Ascending aorta (tissue), 2 donors: ENCODE measurements at regions not wholly inside any gene's neighbourhood (a gene's known extent, or its start where the extent isn't known, plus 50 kb on each side); places are given as distances from the start of the nearest gene placed in this dataset.

Source experiments
- DNase-seq, 2 donors: peaks; one replicate each; pipeline ENCODE4 v3.0.0-alpha.2; 2019; ENCODE audit warnings: low spot score in 2 of 2
- H3K27ac ChIP-seq, 2 donors: fragments of 200-600 bp; sonication (generic); one replicate each; pipeline ENCODE4 v1.5.1; 2016 to 2017; ENCODE audit warnings: mild to moderate bottlenecking in 1 of 2
- H3K27me3 ChIP-seq: fragments of 200-600 bp; sonication (generic); one replicate; pipeline ENCODE4 v1.5.1; 2017
- H3K36me3 ChIP-seq, 2 donors: fragments of 200-600 bp; sonication (generic); one replicate each; pipeline ENCODE4 v1.5.1; 2016
- H3K4me1 ChIP-seq, 2 donors: fragments of 200-600 bp; sonication (generic); one replicate each; pipeline ENCODE4 v1.5.1; 2016 to 2017; ENCODE audit warnings: mild to moderate bottlenecking in 1 of 2
- H3K4me3 ChIP-seq, 2 donors: fragments of 200-600 bp; sonication (generic); one replicate each; pipeline ENCODE4 v1.5.1; 2016 to 2017; ENCODE audit warnings: mild to moderate bottlenecking in 1 of 2
- H3K9me3 ChIP-seq, 2 donors: fragments of 200-600 bp; sonication (generic); one replicate each; pipeline ENCODE4 v1.5.1; 2016
- intact Hi-C: fragments of 100-400 bp; cut with DNase I; formaldehyde crosslinking; loops from one replicate; pipeline ENCODE4 v1.15.1; 2023
- TF ChIP-seq, protein P1 (sequence below), 3 experiments: fragments of 200-600 bp in 2 of 3; fragments of 450-650 bp in 1 of 3; sonication (generic) in 2 of 3; IDR thresholded peaks; one replicate each; pipeline ENCODE4 v1.5.1; 2016 to 2019; ENCODE audit warnings: antibody characterized with exemption in 3 of 3, mild to moderate bottlenecking in 1 of 3, moderate library complexity in 1 of 3

DNA sequence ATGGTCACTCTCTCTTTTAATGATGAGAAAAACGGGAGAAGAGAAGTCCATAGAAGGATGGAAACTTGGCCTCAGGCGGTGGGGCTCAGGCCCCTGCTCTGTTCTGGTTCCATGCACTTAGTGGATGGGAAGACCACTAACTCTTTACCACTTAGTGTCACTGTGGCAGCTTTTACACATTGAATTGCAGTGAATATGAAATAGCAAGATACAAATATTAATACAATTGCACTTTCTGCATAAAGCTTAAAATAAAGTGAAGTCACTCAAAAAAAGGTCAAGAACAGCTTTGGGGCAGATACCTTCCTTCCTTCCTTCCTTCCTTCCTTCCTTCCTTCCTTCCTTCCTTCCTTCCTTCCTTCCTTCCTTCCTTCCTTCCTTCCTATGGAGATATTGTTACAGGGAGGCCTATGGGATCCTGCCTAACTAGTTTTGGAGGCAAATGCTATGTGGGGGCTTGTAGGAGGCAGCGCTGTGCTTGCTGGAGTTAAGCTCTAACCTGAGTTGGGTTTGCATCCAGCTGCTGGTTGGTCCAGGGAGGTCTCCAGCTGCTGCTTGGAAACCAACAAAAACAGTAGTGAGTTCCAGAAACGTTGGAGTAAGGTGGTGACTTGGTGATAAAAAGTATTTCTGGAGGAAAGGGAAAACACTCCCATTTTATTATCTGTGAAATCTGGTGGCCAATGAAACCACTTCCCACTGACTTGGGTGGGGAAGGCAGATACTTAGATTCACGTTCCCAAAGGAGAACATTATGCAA lies 62.3 kb upstream of the NKX2-2 start:
- TF ChIP-seq, protein P1, sequence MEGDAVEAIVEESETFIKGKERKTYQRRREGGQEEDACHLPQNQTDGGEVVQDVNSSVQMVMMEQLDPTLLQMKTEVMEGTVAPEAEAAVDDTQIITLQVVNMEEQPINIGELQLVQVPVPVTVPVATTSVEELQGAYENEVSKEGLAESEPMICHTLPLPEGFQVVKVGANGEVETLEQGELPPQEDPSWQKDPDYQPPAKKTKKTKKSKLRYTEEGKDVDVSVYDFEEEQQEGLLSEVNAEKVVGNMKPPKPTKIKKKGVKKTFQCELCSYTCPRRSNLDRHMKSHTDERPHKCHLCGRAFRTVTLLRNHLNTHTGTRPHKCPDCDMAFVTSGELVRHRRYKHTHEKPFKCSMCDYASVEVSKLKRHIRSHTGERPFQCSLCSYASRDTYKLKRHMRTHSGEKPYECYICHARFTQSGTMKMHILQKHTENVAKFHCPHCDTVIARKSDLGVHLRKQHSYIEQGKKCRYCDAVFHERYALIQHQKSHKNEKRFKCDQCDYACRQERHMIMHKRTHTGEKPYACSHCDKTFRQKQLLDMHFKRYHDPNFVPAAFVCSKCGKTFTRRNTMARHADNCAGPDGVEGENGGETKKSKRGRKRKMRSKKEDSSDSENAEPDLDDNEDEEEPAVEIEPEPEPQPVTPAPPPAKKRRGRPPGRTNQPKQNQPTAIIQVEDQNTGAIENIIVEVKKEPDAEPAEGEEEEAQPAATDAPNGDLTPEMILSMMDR (IDR thresholded peaks at IDR 0.05): no peak

DNA sequence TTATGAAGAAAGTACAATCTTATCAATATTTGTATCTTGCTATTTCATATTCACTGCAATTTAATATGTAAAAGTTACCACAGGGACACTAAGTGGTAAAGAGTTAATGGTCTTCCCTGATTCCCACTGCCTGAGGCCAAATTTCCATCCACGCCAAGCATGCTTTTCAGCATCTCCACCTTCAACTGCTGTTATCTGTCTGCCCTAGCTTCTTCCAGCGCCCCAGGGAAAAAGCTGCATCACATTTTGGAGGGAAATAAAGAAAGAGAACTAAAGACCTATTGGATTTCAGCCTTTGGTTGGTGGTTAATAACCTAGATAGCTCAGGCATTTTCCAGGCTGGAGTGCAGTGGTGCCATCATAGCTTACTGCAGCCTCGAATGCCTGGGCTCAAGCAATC lies 61.3 kb upstream of the NKX2-2 start:
- Histone ChIP-seq H3K27me3 (no peaks in the 10 kb centered on the region), H3K36me3 (no peaks in the 10 kb centered on the region), H3K27ac (no peak overlapping the region), H3K4me1 (no peaks in the 10 kb centered on the region), H3K4me3 (no peak overlapping the region), H3K9me3 (no peaks in the 10 kb centered on the region)
- intact Hi-C loops: no loop called here
- TF ChIP-seq, protein P1 (IDR thresholded peaks at IDR 0.05): no peak
- no peak for DNase-seq

More for the DNA sequence above, 62.3 kb upstream of the NKX2-2 start:
- Histone ChIP-seq H3K9me3 (no peaks in the 10 kb centered on the region), H3K4me1 (no peaks in the 10 kb centered on the region), H3K4me3 (no peak overlapping the region), H3K27ac (no peak overlapping the region), H3K27me3 (no peaks in the 10 kb centered on the region), H3K36me3 (no peaks in the 10 kb centered on the region)
- DNase-seq: no peak
- intact Hi-C loops: no loop called here

DNA sequence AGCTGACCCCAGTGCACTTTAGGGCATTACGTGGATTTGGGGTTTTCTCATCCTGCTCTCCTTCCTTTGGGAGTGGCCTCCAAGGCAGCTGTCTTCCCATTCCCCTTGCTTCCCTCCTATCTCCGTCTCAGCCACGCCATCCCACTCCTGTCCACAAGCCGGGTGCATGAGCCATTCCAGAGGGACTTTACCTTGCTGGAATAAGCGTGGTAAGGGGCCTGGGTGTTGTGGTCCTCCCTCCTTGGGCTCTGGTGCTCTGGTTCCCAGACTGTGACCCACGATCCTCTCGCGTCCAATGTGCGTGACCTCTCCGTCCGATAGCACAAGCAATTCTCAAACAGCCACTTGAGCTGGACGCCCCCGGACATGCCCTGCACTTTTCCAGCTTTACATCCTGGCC lies 60.6 kb upstream of the NKX2-2 start:
- TF ChIP-seq, protein P1 (IDR thresholded peaks at IDR 0.05): no peak

DNA sequence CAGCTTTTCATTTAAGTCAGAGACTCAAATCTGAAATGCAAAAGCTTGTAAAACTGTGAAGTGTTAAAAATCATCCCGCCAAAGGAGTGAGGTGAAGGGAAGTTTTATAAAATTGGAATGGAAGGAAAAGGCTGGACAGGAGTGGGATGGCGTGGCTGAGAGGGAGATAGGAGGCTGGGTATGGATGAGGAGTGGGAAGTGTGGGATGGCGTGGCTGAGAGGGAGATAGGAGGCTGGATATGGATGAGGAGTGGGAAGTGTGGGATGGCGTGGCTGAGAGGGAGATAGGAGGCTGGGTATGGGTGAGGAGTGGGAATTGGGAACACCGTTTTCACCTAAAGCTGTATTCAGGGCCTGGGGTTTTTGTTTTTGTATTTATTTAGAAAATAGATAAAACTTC lies 59.4 kb upstream of the NKX2-2 start:
- H3K9me3 ChIP-seq: no peaks in the 10 kb centered on the region
- no peaks in the 10 kb centered on the region for H3K36me3 ChIP-seq
- intact Hi-C loops: loop anchor here (5.0 kb wide), 1 partner anchor 336 kb away; no protein-coding TSS in a partner anchor
- no peak overlapping the region for H3K27ac ChIP-seq
- DNase-seq: no peak
- H3K27me3 ChIP-seq: no peaks in the 10 kb centered on the region
- H3K4me3 ChIP-seq: no peak overlapping the region
- H3K4me1 ChIP-seq: no peaks in the 10 kb centered on the region
- TF ChIP-seq, protein P1 (IDR thresholded peaks at IDR 0.05): no peak

More for the DNA sequence above, 60.6 kb upstream of the NKX2-2 start:
- no peaks in the 10 kb centered on the region for H3K27me3 ChIP-seq
- peak in 1 of 2 donors; percentile 38 for DNase-seq
- no peaks in the 10 kb centered on the region for H3K4me1 ChIP-seq
- intact Hi-C loops: loop anchor here (5.0 kb wide), 1 partner anchor 337 kb away; no protein-coding TSS in a partner anchor
- H3K36me3 ChIP-seq: no peaks in the 10 kb centered on the region
- no peak overlapping the region for H3K4me3 ChIP-seq
- H3K9me3 ChIP-seq: no peaks in the 10 kb centered on the region
- no peak overlapping the region for H3K27ac ChIP-seq

DNA sequence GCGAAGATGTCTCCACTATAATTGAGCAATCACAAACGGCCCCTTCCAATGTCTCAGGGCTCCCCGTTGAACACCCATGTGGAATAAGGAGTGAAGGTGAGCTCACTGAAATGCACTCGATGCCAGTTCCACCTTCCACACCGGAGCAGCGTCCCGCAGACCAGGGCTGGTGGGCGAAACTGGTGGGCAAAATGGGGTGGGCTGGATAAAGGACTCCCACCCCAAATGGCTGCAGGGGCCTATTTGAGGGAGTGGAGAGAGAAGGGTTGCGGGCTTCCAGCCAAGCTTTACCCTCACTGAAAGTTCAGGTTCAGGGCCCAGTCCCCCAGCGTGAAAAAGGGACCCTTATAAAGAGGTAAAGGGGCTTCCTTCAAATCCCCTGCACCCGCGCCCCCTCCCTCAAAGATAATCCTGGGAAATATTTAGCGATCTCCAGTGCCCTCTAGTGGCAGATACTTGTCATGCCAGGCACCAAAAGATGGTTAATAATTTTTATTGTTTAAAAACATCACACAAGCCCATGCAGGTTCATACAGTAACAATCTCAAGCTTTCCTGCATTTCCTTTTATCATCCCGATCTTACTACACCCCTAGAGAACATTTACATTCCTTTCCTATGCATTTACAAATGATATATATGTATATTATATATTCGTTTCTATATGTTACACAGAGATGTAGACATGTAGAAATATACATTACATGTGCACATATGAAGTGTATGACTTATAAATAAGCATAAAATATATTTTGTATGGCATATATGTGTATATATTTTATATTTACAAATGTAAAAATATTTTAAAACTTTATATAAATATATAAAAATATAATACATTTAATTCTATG lies 58.2 kb upstream of the NKX2-2 start:
- no peaks in the 10 kb centered on the region for H3K4me1 ChIP-seq
- H3K4me3 ChIP-seq: no peak overlapping the region
- H3K36me3 ChIP-seq: no peaks in the 10 kb centered on the region
- no peak overlapping the region for H3K27ac ChIP-seq
- no peaks in the 10 kb centered on the region for H3K9me3 ChIP-seq
- TF ChIP-seq, protein P1 (IDR thresholded peaks at IDR 0.05): peak; percentile 24 to 79 (median 66)
- no peaks in the 10 kb centered on the region for H3K27me3 ChIP-seq
- intact Hi-C loops: loop anchor here (5.0 kb wide), 1 partner anchor 335 kb away; no protein-coding TSS in a partner anchor
- DNase-seq: peak in 1 of 2 donors; percentile 50
